Activated CD4-positive, alpha-beta memory T cell treated with anti-CD3 and anti-CD28 coated beads for 36 hours (primary cell): ENCODE measurements at regions not wholly inside any gene's neighbourhood (a gene's known extent, or its start where the extent isn't known, plus 50 kb on each side); places are given as distances from the start of the nearest gene placed in this dataset.

Experiments
- CTCF ChIA-PET: fragments of 350-600 bp; sonication (Branson Sonifier 250); formaldehyde crosslinking; loops from one replicate; lab custom pipeline; 2021; ENCODE audit warnings: antibody characterized with exemption, inconsistent platforms; lab: Charles Lee
- POLR2A ChIA-PET: fragments of 350-600 bp; sonication (Branson Sonifier 250); formaldehyde crosslinking; loops from one replicate; lab custom pipeline; 2021; ENCODE audit warnings: antibody characterized with exemption; lab: Charles Lee
- DNase-seq: peaks from one replicate; pipeline ENCODE4 v3.0.0-alpha.2; 2020
- H3K27ac Mint-ChIP-seq: one replicate; pipeline ENCODE4 v1.8.0; 2021; ENCODE audit warnings: mixed read lengths
- H3K27me3 Mint-ChIP-seq: one replicate; pipeline ENCODE4 v1.8.0; 2021; ENCODE audit warnings: mixed read lengths
- H3K36me3 Mint-ChIP-seq: one replicate; pipeline ENCODE4 v1.8.0; 2021; ENCODE audit warnings: mixed read lengths
- H3K4me1 Mint-ChIP-seq: one replicate; pipeline ENCODE4 v1.8.0; 2021; ENCODE audit warnings: low read depth, mixed read lengths
- H3K4me3 Mint-ChIP-seq: one replicate; pipeline ENCODE4 v1.8.0; 2021; ENCODE audit warnings: mild to moderate bottlenecking, mixed read lengths
- H3K9me3 Mint-ChIP-seq: one replicate; pipeline ENCODE4 v1.8.0; 2021; ENCODE audit warnings: mixed read lengths
- intact Hi-C: fragments of 100-400 bp; cut with micrococcal nuclease; formaldehyde crosslinking; loops from one replicate; pipeline ENCODE4 v1.15.1; 2023

DNA sequence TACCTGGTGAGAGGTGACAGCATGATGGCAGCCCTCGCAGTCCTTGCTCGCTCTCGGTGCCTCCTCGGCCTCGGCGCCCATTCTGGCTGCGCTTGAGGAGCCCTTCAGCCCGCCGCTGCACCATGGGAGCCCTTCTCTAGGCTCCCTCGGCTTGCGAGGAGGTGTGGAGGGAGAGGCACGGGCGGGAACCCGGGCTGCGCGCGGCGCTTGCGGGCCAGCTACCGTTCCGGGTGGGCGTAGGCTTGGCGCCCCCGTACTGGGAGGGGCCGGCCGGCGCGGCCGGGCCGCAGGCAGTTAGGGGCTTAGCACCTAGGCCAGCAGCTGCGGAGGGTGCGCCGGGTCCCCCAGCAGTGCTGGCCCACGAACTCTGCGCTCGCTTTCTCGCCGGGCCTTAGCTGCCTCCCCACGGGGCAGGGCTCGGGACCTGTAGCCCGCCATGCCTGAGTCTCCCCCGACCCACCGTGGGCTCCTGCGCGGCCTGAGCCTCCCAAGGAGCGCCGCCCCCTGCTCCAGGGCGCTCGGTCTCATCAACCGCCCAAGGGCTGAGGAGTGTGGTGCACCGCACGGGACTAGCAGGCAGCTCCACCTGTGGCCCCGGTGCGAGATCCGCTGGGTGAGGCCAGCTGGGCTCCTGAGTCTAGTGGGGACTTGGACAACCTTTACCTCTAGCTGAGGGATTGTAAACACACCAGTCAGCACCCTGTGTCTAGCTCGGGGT is 1624.3 kb downstream of the SLITRK1 start:
- Mint-ChIP-seq H3K4me1 (no peaks in the 10 kb centered on the region), H3K27me3 (no peaks in the 10 kb centered on the region), H3K27ac (no peak overlapping the region), H3K36me3 (no peaks in the 10 kb centered on the region), H3K4me3 (no peak overlapping the region), H3K9me3 (peaks cover 10% of the 10 kb centered on the region)
- POLR2A ChIA-PET, result no interaction called here
- CTCF ChIA-PET, result no interaction called here
- intact Hi-C loops, result no loop called here
- DNase-seq, result no peak

GRCh38 chr13:82248762-82249161 is 1633.5 kb downstream of the SLITRK1 start:
- Mint-ChIP-seq H3K9me3 (no peaks in the 10 kb centered on the region), H3K4me1 (no peaks in the 10 kb centered on the region), H3K27ac (no peak overlapping the region), H3K27me3 (no peaks in the 10 kb centered on the region), H3K4me3 (no peak overlapping the region), H3K36me3 (no peaks in the 10 kb centered on the region)
- CTCF ChIA-PET, result no interaction called here
- POLR2A ChIA-PET, result no interaction called here
- intact Hi-C loops, result no loop called here
- DNase-seq, result no peak

GRCh38 chr13:82245860-82246259 is 1636.4 kb downstream of the SLITRK1 start:
- no peak overlapping the region for H3K4me3 Mint-ChIP-seq
- ChIA-PET POLR2A (no interaction called here), CTCF (no interaction called here)
- intact Hi-C loops, result no loop called here
- H3K4me1 Mint-ChIP-seq, result no peaks in the 10 kb centered on the region
- DNase-seq, result no peak
- H3K9me3 Mint-ChIP-seq, result no peaks in the 10 kb centered on the region
- no peak overlapping the region for H3K27ac Mint-ChIP-seq
- H3K27me3 Mint-ChIP-seq, result no peaks in the 10 kb centered on the region
- no peaks in the 10 kb centered on the region for H3K36me3 Mint-ChIP-seq

DNA sequence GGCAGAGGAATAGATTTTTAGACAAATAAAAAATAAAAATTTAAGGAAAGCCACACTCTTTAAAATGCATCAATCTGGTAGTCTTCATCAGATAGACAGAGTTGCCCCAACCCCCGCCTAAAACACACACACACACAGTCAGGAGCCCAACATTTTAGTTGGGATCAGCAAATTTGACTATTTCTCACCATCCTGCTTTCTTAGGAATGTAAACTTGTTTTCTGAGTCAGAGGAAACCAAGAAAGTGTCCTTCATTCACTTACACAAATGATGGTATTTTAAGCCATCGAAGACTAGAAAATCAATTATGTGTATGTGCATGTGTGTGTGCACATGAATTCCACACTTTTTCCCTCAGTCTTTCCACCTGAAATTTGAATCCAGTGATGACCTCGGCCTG is 1657.5 kb downstream of the SLITRK1 start:
- POLR2A ChIA-PET, result no interaction called here
- intact Hi-C loops, result no loop called here
- peaks cover 13% of the 10 kb centered on the region for H3K9me3 Mint-ChIP-seq
- H3K27ac Mint-ChIP-seq, result no peak overlapping the region
- DNase-seq, result no peak
- H3K4me1 Mint-ChIP-seq, result no peaks in the 10 kb centered on the region
- no peaks in the 10 kb centered on the region for H3K27me3 Mint-ChIP-seq
- CTCF ChIA-PET, result no interaction called here
- H3K36me3 Mint-ChIP-seq, result no peaks in the 10 kb centered on the region
- H3K4me3 Mint-ChIP-seq, result no peak overlapping the region

- ChIA-PET POLR2A (no interaction called here), CTCF (no interaction called here)
- no peak for DNase-seq
- Mint-ChIP-seq H3K27me3 (no peaks in the 10 kb centered on the region), H3K27ac (no peak overlapping the region), H3K9me3 (peaks cover 11% of the 10 kb centered on the region), H3K4me3 (no peak overlapping the region), H3K4me1 (no peaks in the 10 kb centered on the region), H3K36me3 (no peaks in the 10 kb centered on the region)
- intact Hi-C loops, result no loop called here
Observed at GRCh38 chr13:82221621-82222020, 1660.7 kb downstream of the SLITRK1 start.

DNA sequence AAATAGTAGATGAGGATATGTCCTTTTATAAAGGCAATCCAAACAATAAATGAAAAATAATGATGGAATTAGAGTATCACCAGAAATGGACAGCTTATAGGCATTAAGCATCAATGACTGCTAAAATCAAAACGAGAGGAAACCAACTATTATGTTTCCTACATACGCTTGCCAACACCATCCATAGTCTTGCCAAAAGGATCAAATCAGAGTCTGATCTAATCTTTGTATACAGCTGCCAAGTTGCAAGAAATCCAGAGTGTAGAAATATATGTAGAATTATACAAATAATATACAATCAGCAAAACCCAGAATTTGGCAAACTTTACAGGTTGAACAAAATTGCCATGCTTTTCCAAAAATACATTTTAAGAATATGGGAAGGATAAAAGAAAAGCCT is 1661.6 kb downstream of the SLITRK1 start:
- intact Hi-C loops, result no loop called here
- Mint-ChIP-seq H3K27ac (no peak overlapping the region), H3K27me3 (no peaks in the 10 kb centered on the region), H3K36me3 (no peaks in the 10 kb centered on the region), H3K4me3 (no peak overlapping the region), H3K9me3 (peaks cover 12% of the 10 kb centered on the region), H3K4me1 (no peaks in the 10 kb centered on the region)
- ChIA-PET CTCF (no interaction called here), POLR2A (no interaction called here)
- DNase-seq, result no peak

DNA sequence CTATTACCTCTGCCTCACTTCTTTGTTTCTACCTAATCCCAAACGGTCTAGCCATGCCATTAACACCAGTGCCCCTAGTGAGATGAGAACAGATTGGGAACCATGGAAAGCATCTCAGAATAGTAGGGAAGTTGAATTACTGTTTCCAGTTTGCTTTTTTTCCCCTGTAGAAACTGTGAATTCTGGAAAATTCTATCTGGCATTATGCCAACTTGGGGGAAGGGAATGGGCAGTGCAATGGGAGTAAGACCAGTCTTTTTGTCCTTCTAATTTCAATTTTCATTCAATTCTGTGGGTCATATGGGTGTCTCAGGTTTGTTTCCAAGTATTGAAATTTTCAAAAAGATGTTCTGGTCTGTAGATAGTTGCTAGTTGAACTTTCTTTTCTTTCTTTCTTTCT is 1666.1 kb downstream of the SLITRK1 start:
- no peaks in the 10 kb centered on the region for H3K4me1 Mint-ChIP-seq
- H3K4me3 Mint-ChIP-seq, result no peak overlapping the region
- H3K9me3 Mint-ChIP-seq, result peaks cover 28% of the 10 kb centered on the region
- H3K27ac Mint-ChIP-seq, result no peak overlapping the region
- intact Hi-C loops, result no loop called here
- no peak for DNase-seq
- H3K36me3 Mint-ChIP-seq, result no peaks in the 10 kb centered on the region
- ChIA-PET POLR2A (no interaction called here), CTCF (no interaction called here)
- H3K27me3 Mint-ChIP-seq, result no peaks in the 10 kb centered on the region

DNA sequence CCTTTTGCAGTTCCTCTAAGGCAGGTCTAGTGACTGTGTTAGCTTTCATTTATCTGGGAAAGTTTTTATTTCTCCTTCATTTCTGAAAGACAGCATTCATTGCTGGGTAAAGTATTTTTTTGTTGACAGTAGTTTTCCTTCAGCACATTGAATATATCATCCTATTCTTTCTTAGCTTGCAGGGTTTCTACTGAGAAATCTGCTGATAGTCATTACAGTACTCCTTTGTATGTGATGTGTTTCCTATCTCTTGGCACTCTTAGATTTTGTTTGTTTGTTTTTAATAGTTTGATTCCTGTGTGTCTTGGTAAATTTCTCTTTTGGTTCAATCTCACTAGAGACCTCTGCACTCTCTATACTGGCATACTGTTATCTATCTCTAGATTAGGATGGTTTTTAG is 1667.9 kb downstream of the SLITRK1 start:
- ChIA-PET CTCF (no interaction called here), POLR2A (no interaction called here)
- Mint-ChIP-seq H3K36me3 (no peaks in the 10 kb centered on the region), H3K9me3 (peaks cover 28% of the 10 kb centered on the region), H3K4me1 (no peaks in the 10 kb centered on the region), H3K4me3 (no peak overlapping the region), H3K27ac (no peak overlapping the region), H3K27me3 (no peaks in the 10 kb centered on the region)
- intact Hi-C loops, result no loop called here
- no peak for DNase-seq

DNA sequence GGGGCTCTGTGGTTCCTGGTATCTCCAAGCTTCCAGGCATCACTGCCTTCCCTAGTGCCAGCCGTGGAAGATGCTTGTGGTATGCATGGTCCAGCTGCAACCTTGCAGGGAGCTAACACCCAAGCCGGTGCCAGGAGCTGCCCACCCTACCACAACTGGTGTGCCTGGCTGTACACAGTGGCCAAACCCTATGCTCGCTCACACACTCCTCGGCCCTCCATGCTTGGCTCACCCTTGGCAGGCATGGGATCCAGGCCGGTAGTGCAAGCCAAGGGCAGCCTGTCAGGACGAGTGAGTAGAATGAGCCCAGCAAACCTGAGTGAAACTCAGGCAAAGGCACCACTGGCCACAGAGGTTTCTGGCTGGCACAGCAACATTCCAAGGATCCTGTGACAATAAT is 1676.0 kb downstream of the SLITRK1 start:
- H3K4me1 Mint-ChIP-seq, result no peaks in the 10 kb centered on the region
- ChIA-PET POLR2A (no interaction called here), CTCF (no interaction called here)
- no peak overlapping the region for H3K4me3 Mint-ChIP-seq
- intact Hi-C loops, result no loop called here
- no peaks in the 10 kb centered on the region for H3K36me3 Mint-ChIP-seq
- no peak for DNase-seq
- no peaks in the 10 kb centered on the region for H3K27me3 Mint-ChIP-seq
- H3K27ac Mint-ChIP-seq, result no peak overlapping the region
- H3K9me3 Mint-ChIP-seq, result peaks cover 11% of the 10 kb centered on the region

- ChIA-PET POLR2A (no interaction called here), CTCF (no interaction called here)
- intact Hi-C loops, result no loop called here
- no peak for DNase-seq
- Mint-ChIP-seq H3K27ac (no peak overlapping the region), H3K36me3 (no peaks in the 10 kb centered on the region), H3K27me3 (no peaks in the 10 kb centered on the region), H3K4me3 (no peak overlapping the region), H3K9me3 (peaks cover 11% of the 10 kb centered on the region), H3K4me1 (no peaks in the 10 kb centered on the region)
Observed at GRCh38 chr13:82202398-82202797, 1679.9 kb downstream of the SLITRK1 start.

GRCh38 chr13:82196087-82196486 is 1686.2 kb downstream of the SLITRK1 start:
- ChIA-PET POLR2A (no interaction called here), CTCF (no interaction called here)
- H3K36me3 Mint-ChIP-seq, result no peaks in the 10 kb centered on the region
- H3K27ac Mint-ChIP-seq, result no peak overlapping the region
- H3K4me3 Mint-ChIP-seq, result no peak overlapping the region
- no peak for DNase-seq
- intact Hi-C loops, result no loop called here
- H3K27me3 Mint-ChIP-seq, result no peaks in the 10 kb centered on the region
- H3K9me3 Mint-ChIP-seq, result peaks cover under 1% of the 10 kb centered on the region
- H3K4me1 Mint-ChIP-seq, result no peaks in the 10 kb centered on the region

DNA sequence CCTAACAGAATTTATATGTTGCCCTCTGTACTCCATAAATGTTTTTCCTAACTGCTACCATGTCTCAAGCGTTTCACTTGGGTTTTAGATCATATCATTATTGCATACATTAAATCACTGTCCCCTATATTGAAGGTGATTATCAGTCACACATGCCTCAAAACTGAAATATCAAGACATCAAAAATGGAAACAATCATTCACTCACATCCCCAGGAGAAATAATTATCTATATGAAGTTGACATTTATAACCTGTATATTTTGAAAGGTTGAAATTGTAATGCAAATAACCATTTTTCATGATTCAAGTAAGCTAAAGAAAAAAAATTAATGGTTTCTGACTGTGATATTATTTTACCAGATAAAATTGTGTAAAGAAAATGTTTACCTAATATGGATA is 1695.0 kb downstream of the SLITRK1 start:
- Mint-ChIP-seq H3K4me3 (no peak overlapping the region), H3K27me3 (no peaks in the 10 kb centered on the region), H3K27ac (no peak overlapping the region), H3K4me1 (no peaks in the 10 kb centered on the region), H3K9me3 (peaks cover 7% of the 10 kb centered on the region), H3K36me3 (no peaks in the 10 kb centered on the region)
- intact Hi-C loops, result no loop called here
- ChIA-PET CTCF (no interaction called here), POLR2A (no interaction called here)
- DNase-seq, result no peak

GRCh38 chr13:82176751-82177150 is 1705.5 kb downstream of the SLITRK1 start:
- POLR2A ChIA-PET, result no interaction called here

More at GRCh38 chr13:82176751-82177150, 1705.5 kb downstream of the SLITRK1 start:
- no peak for DNase-seq
- intact Hi-C loops, result no loop called here
- no peaks in the 10 kb centered on the region for H3K27me3 Mint-ChIP-seq
- H3K27ac Mint-ChIP-seq, result no peak overlapping the region
- CTCF ChIA-PET, result no interaction called here
- peaks cover 27% of the 10 kb centered on the region for H3K9me3 Mint-ChIP-seq
- no peak overlapping the region for H3K4me3 Mint-ChIP-seq
- H3K36me3 Mint-ChIP-seq, result no peaks in the 10 kb centered on the region
- H3K4me1 Mint-ChIP-seq, result no peaks in the 10 kb centered on the region
